GM12891 (cell line): ENCODE measurements at regions not wholly inside any gene's neighbourhood (a gene's known extent, or its start where the extent isn't known, plus 50 kb on each side); places are given as distances from the start of the nearest gene placed in this dataset.

Source experiments
- DNase-seq: peaks from one replicate; pipeline ENCODE4 v3.0.0; 2011; ENCODE audit warnings: low spot score; ENCODE audit not compliant: insufficient read length
- FAIRE-seq: peaks from 2 replicates; lab custom pipeline; 2011; peaks lifted over from hg19 to GRCh38; lab: Jason Lieb, UNC
- PAX5 ChIP-seq: IDR thresholded peaks from 2 replicates; pipeline ENCODE4 v1.6.1; 2011; ENCODE audit warnings: low read length, moderate library complexity, mild to moderate bottlenecking; ENCODE audit not compliant: insufficient read depth, severe bottlenecking
- POLR2A ChIP-seq: IDR thresholded peaks from 2 replicates; pipeline ENCODE4 v1.6.1; 2011; ENCODE audit warnings: low read depth, low read length, control low read depth
- POLR2AphosphoS5 ChIP-seq: IDR thresholded peaks from 2 replicates; pipeline ENCODE4 v1.6.1; 2011; ENCODE audit warnings: low read depth, low read length, control low read depth
- POU2F2 ChIP-seq: IDR thresholded peaks from 2 replicates; pipeline ENCODE4 v1.6.1; 2011; ENCODE audit warnings: low read depth, mild to moderate bottlenecking, control low read depth, low read length, moderate library complexity
- SPI1 ChIP-seq: IDR thresholded peaks from 2 replicates; pipeline ENCODE4 v1.6.1; 2011; ENCODE audit warnings: low read depth, low read length, control low read depth
- TAF1 ChIP-seq: IDR thresholded peaks from 2 replicates; pipeline ENCODE4 v1.6.1; 2011; ENCODE audit warnings: low read depth, low read length, control low read depth

GRCh38 chr11:79592824-79593223 lies 152.0 kb upstream of the TENM4 start:
- FAIRE-seq = no peak
- peak; percentile 43 for TF ChIP-seq SPI1
- TF ChIP-seq POLR2A = no peak
- DNase-seq = no peak

DNA sequence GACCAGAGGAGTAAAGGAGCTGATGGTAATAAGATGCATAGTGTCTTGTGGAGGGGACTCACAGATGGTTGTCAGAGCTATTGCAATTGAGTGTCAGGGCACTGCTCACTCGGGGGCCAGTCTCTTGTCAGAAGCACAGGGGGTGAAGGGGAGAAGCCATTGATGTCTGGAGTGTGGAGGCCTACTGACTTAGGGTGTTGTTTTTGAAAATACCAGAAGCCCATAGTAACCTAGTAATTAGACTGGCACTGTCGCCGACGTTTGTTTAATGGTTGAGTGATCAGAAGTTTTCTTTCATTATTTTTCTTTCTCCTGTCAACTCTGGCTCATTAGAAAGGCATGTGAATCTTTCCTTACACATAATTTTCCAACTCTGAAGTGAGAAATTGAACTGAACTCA lies 151.6 kb upstream of the TENM4 start:
- no peak for FAIRE-seq
- no peak for TF ChIP-seq POU2F2
- no peak for TF ChIP-seq POLR2A
- no peak for TF ChIP-seq SPI1
- DNase-seq = no peak

DNA sequence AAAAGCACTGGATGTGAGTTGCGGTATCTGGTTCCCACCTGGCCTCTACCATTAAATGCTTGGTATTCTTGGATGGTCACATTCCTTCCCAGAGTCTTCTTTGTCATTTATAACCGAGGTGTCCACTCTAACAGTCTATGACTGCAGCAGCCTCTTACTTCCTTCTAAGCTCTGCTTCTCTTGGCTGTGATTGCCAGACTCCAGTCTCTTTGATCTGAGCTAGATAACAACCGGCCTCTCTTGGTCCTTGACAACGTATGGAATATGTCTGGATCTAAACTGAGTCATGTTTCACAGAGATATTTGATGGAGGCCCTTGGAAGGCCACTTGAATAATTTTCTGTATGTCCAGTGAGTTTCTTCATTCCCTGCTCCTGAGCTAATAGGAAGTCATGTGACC lies 141.6 kb upstream of the TENM4 start:
- DNase-seq = no peak
- FAIRE-seq = no peak
- TF ChIP-seq SPI1 (no peak), TAF1 (no peak)

- no peak for FAIRE-seq
- no peak for DNase-seq
- TF ChIP-seq POLR2AphosphoS5 (no peak), PAX5 (no peak), POLR2A (no peak), TAF1 (no peak), POU2F2 (no peak), SPI1 (no peak)
These were observed 138.2 kb upstream of the TENM4 start for GRCh38 chr11:79579063-79579462.

GRCh38 chr11:79578116-79578515 lies 137.3 kb upstream of the TENM4 start:
- FAIRE-seq = no peak

GRCh38 chr11:79575701-79576100 lies 134.9 kb upstream of the TENM4 start:
- TF ChIP-seq TAF1 (no peak), POLR2A (no peak), PAX5 (no peak), SPI1 (no peak)
- DNase-seq (no peak), FAIRE-seq (no peak)

More at GRCh38 chr11:79578116-79578515, 137.3 kb upstream of the TENM4 start:
- no peak for TF ChIP-seq PAX5
- no peak for TF ChIP-seq SPI1
- no peak for TF ChIP-seq POU2F2
- no peak for TF ChIP-seq POLR2A
- TF ChIP-seq POLR2AphosphoS5 = no peak
- no peak for TF ChIP-seq TAF1
- DNase-seq = no peak

DNA sequence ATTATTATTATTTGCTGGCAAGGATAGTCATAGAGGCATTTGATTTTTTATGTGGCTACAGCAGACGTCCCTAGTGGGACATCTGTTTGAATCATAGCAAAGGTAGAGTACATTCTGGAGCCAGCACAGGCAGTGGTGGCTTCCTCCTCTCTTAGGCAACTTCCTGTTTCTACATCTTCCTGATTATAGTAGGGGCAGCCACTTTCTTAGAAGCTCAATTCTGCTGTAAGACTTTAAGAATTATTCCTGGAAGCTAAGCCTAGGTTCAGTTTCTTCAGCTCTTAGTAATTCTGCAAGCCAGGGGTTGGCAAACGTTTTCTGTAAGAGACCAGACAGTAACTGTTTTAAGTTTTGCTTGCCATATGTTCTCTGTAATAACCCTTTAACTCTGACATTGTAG lies 129.3 kb upstream of the TENM4 start:
- DNase-seq = no peak
- TF ChIP-seq POU2F2 (no peak), POLR2AphosphoS5 (no peak), PAX5 (no peak)
- FAIRE-seq = no peak

GRCh38 chr11:79564288-79564925 lies 123.6 kb upstream of the TENM4 start:
- TF ChIP-seq POLR2AphosphoS5 (no peak), PAX5 (no peak), SPI1 (no peak), TAF1 (no peak), POU2F2 (no peak), POLR2A (no peak)
- FAIRE-seq = no peak
- DNase-seq = no peak

GRCh38 chr11:79561496-79561895 lies 120.7 kb upstream of the TENM4 start:
- no peak for DNase-seq
- TF ChIP-seq POLR2A = no peak
- no peak for TF ChIP-seq SPI1
- no peak for TF ChIP-seq POU2F2
- TF ChIP-seq POLR2AphosphoS5 = no peak
- TF ChIP-seq PAX5 = no peak
- no peak for TF ChIP-seq TAF1
- FAIRE-seq = no peak

DNA sequence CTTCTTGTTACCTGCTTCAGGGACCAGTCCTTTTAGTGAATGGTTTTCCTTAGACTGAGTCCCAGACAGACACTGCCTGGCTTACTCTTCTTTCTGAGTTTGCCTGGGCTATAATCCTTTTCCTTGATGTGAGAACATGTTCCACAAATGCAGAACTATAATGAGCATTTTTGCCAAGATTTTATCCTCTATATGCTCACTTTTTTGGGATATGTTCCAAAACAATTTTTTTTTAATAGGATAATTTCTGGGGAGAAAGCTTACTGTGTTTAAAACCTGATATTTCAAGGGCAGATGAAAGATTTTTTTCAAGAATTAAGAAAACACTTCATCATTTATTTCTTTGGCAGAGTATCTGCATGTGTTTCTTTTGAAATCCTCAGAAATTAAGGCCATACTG lies 110.0 kb upstream of the TENM4 start:
- no peak for FAIRE-seq
- TF ChIP-seq POLR2A (no peak), SPI1 (no peak), PAX5 (no peak), TAF1 (no peak), POLR2AphosphoS5 (no peak), POU2F2 (no peak)

GRCh38 chr11:79547256-79547655 lies 106.4 kb upstream of the TENM4 start:
- no peak for DNase-seq
- no peak for FAIRE-seq
- TF ChIP-seq SPI1 = no peak
- no peak for TF ChIP-seq PAX5
- no peak for TF ChIP-seq POU2F2
- TF ChIP-seq TAF1 = no peak
- TF ChIP-seq POLR2A = no peak
- no peak for TF ChIP-seq POLR2AphosphoS5

More for the DNA sequence above, 110.0 kb upstream of the TENM4 start:
- DNase-seq = no peak
